ENCODE measurements at regions not wholly inside any gene's neighbourhood (a gene's known extent, or its start where the extent isn't known, plus 50 kb on each side); places are given as distances from the start of the nearest gene placed in this dataset.
"Not testable (repeated sequence)": the region's sequence is repeated elsewhere in the genome, so short reads cannot be mapped to it uniquely, and the experiment has no call there.

- H3K79me2 ChIP-seq (ENCODE audit: control insufficient read depth, insufficient read depth, low read length) = no peaks in the 10 kb centered on the region
- TF ChIP-seq, protein P1, sequence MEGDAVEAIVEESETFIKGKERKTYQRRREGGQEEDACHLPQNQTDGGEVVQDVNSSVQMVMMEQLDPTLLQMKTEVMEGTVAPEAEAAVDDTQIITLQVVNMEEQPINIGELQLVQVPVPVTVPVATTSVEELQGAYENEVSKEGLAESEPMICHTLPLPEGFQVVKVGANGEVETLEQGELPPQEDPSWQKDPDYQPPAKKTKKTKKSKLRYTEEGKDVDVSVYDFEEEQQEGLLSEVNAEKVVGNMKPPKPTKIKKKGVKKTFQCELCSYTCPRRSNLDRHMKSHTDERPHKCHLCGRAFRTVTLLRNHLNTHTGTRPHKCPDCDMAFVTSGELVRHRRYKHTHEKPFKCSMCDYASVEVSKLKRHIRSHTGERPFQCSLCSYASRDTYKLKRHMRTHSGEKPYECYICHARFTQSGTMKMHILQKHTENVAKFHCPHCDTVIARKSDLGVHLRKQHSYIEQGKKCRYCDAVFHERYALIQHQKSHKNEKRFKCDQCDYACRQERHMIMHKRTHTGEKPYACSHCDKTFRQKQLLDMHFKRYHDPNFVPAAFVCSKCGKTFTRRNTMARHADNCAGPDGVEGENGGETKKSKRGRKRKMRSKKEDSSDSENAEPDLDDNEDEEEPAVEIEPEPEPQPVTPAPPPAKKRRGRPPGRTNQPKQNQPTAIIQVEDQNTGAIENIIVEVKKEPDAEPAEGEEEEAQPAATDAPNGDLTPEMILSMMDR (optimal IDR thresholded peaks at IDR 0.05 in 1 of 3, IDR thresholded peaks at IDR 0.05 in 1 of 3, conservative IDR thresholded peaks at IDR 0.05 in 1 of 3; ENCODE audit: extremely low read depth in 1 of 3, insufficient read depth in 2 of 3, low read length in 3 of 3) = no peak
- no peak for TF ChIP-seq EZH2 (IDR thresholded peaks at IDR 0.05; ENCODE audit: low read length)
- no peaks in the 10 kb centered on the region for H3K9me3 ChIP-seq (ENCODE audit: control insufficient read depth, low read depth, low read length)
- no peaks in the 10 kb centered on the region for H3K4me1 ChIP-seq (ENCODE audit: control insufficient read depth, extremely low read depth, insufficient read depth, low read length)
- dilution Hi-C loops (cut with MboI; ENCODE audit: extremely low pct_ligation_motif_present, low sequenced_read_pairs) = no loop called here
- no peaks in the 10 kb centered on the region for H3K9me1 ChIP-seq (ENCODE audit: control insufficient read depth, extremely low read depth, insufficient read depth, low read length)
- no peak overlapping the region for H2AFZ ChIP-seq (ENCODE audit: control insufficient read depth, low read length)
- DNase-seq (ENCODE audit: low read depth, low spot score) (no peak), FAIRE-seq (no peak)
- H3K36me3 ChIP-seq (ENCODE audit: control insufficient read depth in 2 of 2, extremely low read depth in 1 of 2, insufficient read depth in 2 of 2, low read length in 2 of 2) = no peaks in the 10 kb centered on the region
- no peak overlapping the region for H3K4me3 ChIP-seq (ENCODE audit: control insufficient read depth in 2 of 3, extremely low read depth in 1 of 3, insufficient read depth in 2 of 3, low read depth in 1 of 3, low read length in 3 of 3)
- H3K27me3 ChIP-seq (ENCODE audit: control insufficient read depth, extremely low read depth, insufficient read depth, low read length) = no peaks in the 10 kb centered on the region
- H3K27ac ChIP-seq (ENCODE audit: control insufficient read depth, insufficient read depth, low read length) = no peak overlapping the region
- no peak overlapping the region for H3K4me2 ChIP-seq (ENCODE audit: control insufficient read depth, extremely low read depth, insufficient read depth, low read depth, low read length)
- H3K9ac ChIP-seq (ENCODE audit: control insufficient read depth, extremely low read depth, insufficient read depth, low read length) = no peak overlapping the region
- no peaks in the 10 kb centered on the region for H4K20me1 ChIP-seq (ENCODE audit: control insufficient read depth, extremely low read depth, insufficient read depth, low read length)
Measured at GRCh38 chr2:167637741-167638140, 609.7 kb downstream of the STK39 start.

DNA sequence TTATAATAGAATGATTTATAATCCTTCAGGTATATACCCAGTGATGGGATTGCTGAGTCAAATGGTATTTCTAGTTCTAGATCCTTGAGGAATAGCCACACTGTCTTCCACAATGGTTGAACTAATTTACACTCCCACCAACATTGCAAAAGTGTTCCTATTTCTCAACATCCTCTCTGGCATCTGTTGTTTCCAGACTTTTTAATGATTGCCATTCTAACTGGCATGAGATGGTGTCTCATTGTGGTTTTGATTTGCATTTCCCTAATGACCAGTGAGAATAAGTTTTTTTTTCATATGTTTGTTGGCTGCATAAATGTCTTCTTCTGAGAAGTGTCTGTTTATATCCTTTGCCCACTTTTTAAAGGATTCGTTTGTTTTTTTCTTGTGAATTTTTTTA is 615.1 kb downstream of the STK39 start:
- H4K20me1 ChIP-seq (ENCODE audit: control insufficient read depth, extremely low read depth, insufficient read depth, low read length); H3K27me3 ChIP-seq (ENCODE audit: control insufficient read depth, extremely low read depth, insufficient read depth, low read length); H3K79me2 ChIP-seq (ENCODE audit: control insufficient read depth, insufficient read depth, low read length); H3K9ac ChIP-seq (ENCODE audit: control insufficient read depth, extremely low read depth, insufficient read depth, low read length); H3K36me3 ChIP-seq (ENCODE audit: control insufficient read depth in 2 of 2, extremely low read depth in 1 of 2, insufficient read depth in 2 of 2, low read length in 2 of 2); H3K4me2 ChIP-seq (ENCODE audit: control insufficient read depth, extremely low read depth, insufficient read depth, low read depth, low read length); H3K9me1 ChIP-seq (ENCODE audit: control insufficient read depth, extremely low read depth, insufficient read depth, low read length); DNase-seq (ENCODE audit: low read depth, low spot score); H3K9me3 ChIP-seq (ENCODE audit: control insufficient read depth, low read depth, low read length); FAIRE-seq; dilution Hi-C loops (cut with MboI; ENCODE audit: extremely low pct_ligation_motif_present, low sequenced_read_pairs); H3K4me1 ChIP-seq (ENCODE audit: control insufficient read depth, extremely low read depth, insufficient read depth, low read length); H3K4me3 ChIP-seq (ENCODE audit: control insufficient read depth in 2 of 3, extremely low read depth in 1 of 3, insufficient read depth in 2 of 3, low read depth in 1 of 3, low read length in 3 of 3); H3K27ac ChIP-seq (ENCODE audit: control insufficient read depth, insufficient read depth, low read length); H2AFZ ChIP-seq (ENCODE audit: control insufficient read depth, low read length): not testable (repeated sequence)

DNA sequence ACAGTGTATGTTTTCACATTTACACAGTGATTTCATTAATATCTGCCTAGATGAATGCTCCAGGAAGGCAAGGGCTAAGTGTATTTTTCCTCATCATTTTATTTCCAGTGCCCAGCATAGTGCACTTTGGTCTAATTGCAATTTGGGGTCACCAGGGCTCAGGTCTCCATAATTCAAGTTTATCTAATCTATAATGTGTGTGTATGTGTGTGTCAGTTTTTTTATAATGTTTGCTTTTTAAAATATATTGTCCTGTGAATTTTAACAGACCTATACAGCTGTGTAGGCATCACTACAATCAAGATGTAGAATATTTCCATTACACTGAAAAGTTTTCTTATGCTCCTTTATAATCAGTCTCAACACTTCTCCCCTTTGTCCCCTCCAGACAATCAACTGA is 620.4 kb downstream of the STK39 start:
- Histone ChIP-seq H3K27ac (ENCODE audit: control insufficient read depth, insufficient read depth, low read length) (no peak overlapping the region), H3K9ac (ENCODE audit: control insufficient read depth, extremely low read depth, insufficient read depth, low read length) (no peak overlapping the region), H3K4me2 (ENCODE audit: control insufficient read depth, extremely low read depth, insufficient read depth, low read depth, low read length) (no peak overlapping the region), H3K36me3 (ENCODE audit: control insufficient read depth in 2 of 2, extremely low read depth in 1 of 2, insufficient read depth in 2 of 2, low read length in 2 of 2) (no peaks in the 10 kb centered on the region), H3K9me1 (ENCODE audit: control insufficient read depth, extremely low read depth, insufficient read depth, low read length) (no peaks in the 10 kb centered on the region), H3K9me3 (ENCODE audit: control insufficient read depth, low read depth, low read length) (no peaks in the 10 kb centered on the region), H2AFZ (ENCODE audit: control insufficient read depth, low read length) (no peak overlapping the region), H3K27me3 (ENCODE audit: control insufficient read depth, extremely low read depth, insufficient read depth, low read length) (no peaks in the 10 kb centered on the region), H3K4me3 (ENCODE audit: control insufficient read depth in 2 of 3, extremely low read depth in 1 of 3, insufficient read depth in 2 of 3, low read depth in 1 of 3, low read length in 3 of 3) (no peak overlapping the region), H3K79me2 (ENCODE audit: control insufficient read depth, insufficient read depth, low read length) (no peaks in the 10 kb centered on the region), H4K20me1 (ENCODE audit: control insufficient read depth, extremely low read depth, insufficient read depth, low read length) (no peaks in the 10 kb centered on the region), H3K4me1 (ENCODE audit: control insufficient read depth, extremely low read depth, insufficient read depth, low read length) (no peaks in the 10 kb centered on the region)
- TF ChIP-seq, protein P1 (optimal IDR thresholded peaks at IDR 0.05 in 1 of 3, IDR thresholded peaks at IDR 0.05 in 1 of 3, conservative IDR thresholded peaks at IDR 0.05 in 1 of 3; ENCODE audit: extremely low read depth in 1 of 3, insufficient read depth in 2 of 3, low read length in 3 of 3) = no peak
- no peak for TF ChIP-seq EZH2 (IDR thresholded peaks at IDR 0.05; ENCODE audit: low read length)
- FAIRE-seq (no peak), DNase-seq (ENCODE audit: low read depth, low spot score) (no peak)
- dilution Hi-C loops (cut with MboI; ENCODE audit: extremely low pct_ligation_motif_present, low sequenced_read_pairs) = no loop called here

Measured in keratinocyte (primary cell).